ENCODE measurements at regions not wholly inside any gene's neighbourhood (a gene's known extent, or its start where the extent isn't known, plus 50 kb on each side); places are given as distances from the start of the nearest gene placed in this dataset.
"Not testable (repeated sequence)": the region's sequence is repeated elsewhere in the genome, so short reads cannot be mapped to it uniquely, and the experiment has no call there.

DNA sequence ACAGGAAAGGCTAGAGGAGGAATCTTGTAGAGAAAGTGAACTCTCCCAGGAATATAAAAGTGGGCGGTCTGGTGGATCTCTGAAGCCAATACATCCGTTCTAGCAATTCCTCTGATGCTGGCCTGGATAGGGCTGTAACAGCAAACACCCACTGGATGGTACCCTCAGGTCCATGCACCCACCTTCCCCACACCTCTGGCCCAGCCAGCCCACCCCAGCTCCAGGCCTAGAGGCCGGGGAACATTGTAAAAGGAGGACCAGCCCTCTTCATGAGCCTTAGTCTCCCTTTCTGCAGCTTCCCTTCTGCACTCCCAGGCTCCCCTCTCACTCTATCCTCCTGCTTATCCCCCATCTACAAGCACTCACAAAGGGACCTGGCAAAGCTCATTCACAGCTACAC, 443.9 kb downstream of the BUD13 start:
- intact Hi-C loops (cut with DNase I) = no loop called here
- ATAC-seq = no peak

DNA sequence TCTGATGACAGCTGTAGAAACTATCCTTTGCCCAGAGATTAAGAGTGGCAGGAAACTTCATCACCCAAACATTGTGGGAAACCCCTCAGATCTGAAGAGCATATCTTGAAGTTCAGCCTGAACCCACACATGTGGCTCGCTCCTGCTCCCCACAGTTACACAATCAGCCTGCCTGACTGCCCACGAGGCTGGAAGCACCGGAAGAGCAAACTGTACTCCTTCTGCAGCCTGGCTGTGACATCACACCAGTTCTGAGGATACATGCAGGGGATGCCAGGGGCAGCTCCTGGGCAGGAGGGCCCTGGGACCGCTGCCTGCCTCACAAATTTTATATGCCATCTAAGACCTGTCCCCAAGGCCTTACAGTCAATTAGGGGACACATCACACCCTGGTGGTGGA, 444.4 kb downstream of the BUD13 start:
- no peak overlapping the region for H3K4me3 ChIP-seq
- DNase-seq (no peak), ATAC-seq (no peak)
- no peaks in the 10 kb centered on the region for H3K9me3 ChIP-seq
- H3K4me1 ChIP-seq = no peaks in the 10 kb centered on the region
- no peaks in the 10 kb centered on the region for H3K27me3 ChIP-seq
- intact Hi-C loops (cut with DNase I) = no loop called here
- no peaks in the 10 kb centered on the region for H3K36me3 ChIP-seq
- no peak overlapping the region for H3K27ac ChIP-seq
- TF ChIP-seq, protein P1, sequence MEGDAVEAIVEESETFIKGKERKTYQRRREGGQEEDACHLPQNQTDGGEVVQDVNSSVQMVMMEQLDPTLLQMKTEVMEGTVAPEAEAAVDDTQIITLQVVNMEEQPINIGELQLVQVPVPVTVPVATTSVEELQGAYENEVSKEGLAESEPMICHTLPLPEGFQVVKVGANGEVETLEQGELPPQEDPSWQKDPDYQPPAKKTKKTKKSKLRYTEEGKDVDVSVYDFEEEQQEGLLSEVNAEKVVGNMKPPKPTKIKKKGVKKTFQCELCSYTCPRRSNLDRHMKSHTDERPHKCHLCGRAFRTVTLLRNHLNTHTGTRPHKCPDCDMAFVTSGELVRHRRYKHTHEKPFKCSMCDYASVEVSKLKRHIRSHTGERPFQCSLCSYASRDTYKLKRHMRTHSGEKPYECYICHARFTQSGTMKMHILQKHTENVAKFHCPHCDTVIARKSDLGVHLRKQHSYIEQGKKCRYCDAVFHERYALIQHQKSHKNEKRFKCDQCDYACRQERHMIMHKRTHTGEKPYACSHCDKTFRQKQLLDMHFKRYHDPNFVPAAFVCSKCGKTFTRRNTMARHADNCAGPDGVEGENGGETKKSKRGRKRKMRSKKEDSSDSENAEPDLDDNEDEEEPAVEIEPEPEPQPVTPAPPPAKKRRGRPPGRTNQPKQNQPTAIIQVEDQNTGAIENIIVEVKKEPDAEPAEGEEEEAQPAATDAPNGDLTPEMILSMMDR (IDR thresholded peaks at IDR 0.05) = no peak

More for the DNA sequence above, 443.9 kb downstream of the BUD13 start:
- TF ChIP-seq, protein P1 (IDR thresholded peaks at IDR 0.05) = no peak
- H3K27ac ChIP-seq = no peak overlapping the region
- H3K4me3 ChIP-seq = no peak overlapping the region
- H3K36me3 ChIP-seq = no peaks in the 10 kb centered on the region
- no peaks in the 10 kb centered on the region for H3K9me3 ChIP-seq
- H3K27me3 ChIP-seq = no peaks in the 10 kb centered on the region
- DNase-seq = no peak
- no peaks in the 10 kb centered on the region for H3K4me1 ChIP-seq

GRCh38 chr11:116326146-116326545, 446.6 kb downstream of the BUD13 start:
- H3K27me3 ChIP-seq = no peaks in the 10 kb centered on the region
- no peaks in the 10 kb centered on the region for H3K4me1 ChIP-seq
- no peaks in the 10 kb centered on the region for H3K36me3 ChIP-seq
- H3K27ac ChIP-seq = no peak overlapping the region
- no peak overlapping the region for H3K4me3 ChIP-seq
- ATAC-seq (no peak), DNase-seq (no peak)
- intact Hi-C loops (cut with DNase I) = no loop called here
- TF ChIP-seq, protein P1 (IDR thresholded peaks at IDR 0.05) = no peak
- peaks cover 0 to under 1% of the 10 kb centered on the region in 2 donors for H3K9me3 ChIP-seq

DNA sequence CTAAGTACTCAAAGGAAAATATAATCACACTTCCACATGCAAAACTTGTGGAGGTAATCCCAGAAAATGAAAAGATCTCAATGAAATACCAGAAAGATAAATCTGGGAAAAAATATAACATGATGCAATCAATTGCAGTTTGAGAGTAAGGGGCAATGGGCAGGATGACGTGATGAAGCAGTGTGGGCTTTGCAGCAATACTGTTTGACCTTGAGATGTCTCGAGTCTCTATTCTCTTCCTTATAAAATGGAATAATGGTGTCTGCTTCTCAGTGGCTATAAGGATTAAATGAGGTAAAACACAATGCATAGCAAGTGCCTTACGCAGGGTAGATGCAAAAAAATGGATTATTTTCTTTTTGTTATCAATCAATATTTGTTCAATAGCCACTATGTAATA, 447.5 kb downstream of the BUD13 start:
- intact Hi-C loops (cut with DNase I) = no loop called here
- ATAC-seq (no peak), DNase-seq (no peak)
- H3K27me3 ChIP-seq = no peaks in the 10 kb centered on the region
- H3K4me1 ChIP-seq = no peaks in the 10 kb centered on the region
- TF ChIP-seq, protein P1 (IDR thresholded peaks at IDR 0.05) = no peak
- no peak overlapping the region for H3K4me3 ChIP-seq
- no peaks in the 10 kb centered on the region for H3K36me3 ChIP-seq
- H3K27ac ChIP-seq = no peak overlapping the region
- H3K9me3 ChIP-seq = peaks cover 0 to 7% of the 10 kb centered on the region in 2 donors

- H3K36me3 ChIP-seq; H3K27ac ChIP-seq; DNase-seq; H3K4me3 ChIP-seq; H3K4me1 ChIP-seq; H3K27me3 ChIP-seq; H3K9me3 ChIP-seq; ATAC-seq; intact Hi-C loops (cut with DNase I): not testable (repeated sequence)
These were observed 448.7 kb downstream of the BUD13 start for GRCh38 chr11:116324077-116324476.

- intact Hi-C loops (cut with DNase I) = no loop called here
- DNase-seq (no peak), ATAC-seq (no peak)
These were observed 455.6 kb downstream of the BUD13 start for GRCh38 chr11:116317212-116317611.

More at GRCh38 chr11:116317212-116317611, 455.6 kb downstream of the BUD13 start:
- TF ChIP-seq, protein P1 (IDR thresholded peaks at IDR 0.05) = no peak
- Histone ChIP-seq H3K4me1 (peaks cover 14 to 19% of the 10 kb centered on the region in 2 donors), H3K27ac (no peak overlapping the region), H3K4me3 (no peak overlapping the region), H3K27me3 (no peaks in the 10 kb centered on the region), H3K9me3 (peaks cover 0 to 7% of the 10 kb centered on the region in 2 donors), H3K36me3 (no peaks in the 10 kb centered on the region)
